ENCODE measurements at regions not wholly inside any gene's neighbourhood (a gene's known extent, or its start where the extent isn't known, plus 50 kb on each side); places are given as distances from the start of the nearest gene placed in this dataset.

DNA sequence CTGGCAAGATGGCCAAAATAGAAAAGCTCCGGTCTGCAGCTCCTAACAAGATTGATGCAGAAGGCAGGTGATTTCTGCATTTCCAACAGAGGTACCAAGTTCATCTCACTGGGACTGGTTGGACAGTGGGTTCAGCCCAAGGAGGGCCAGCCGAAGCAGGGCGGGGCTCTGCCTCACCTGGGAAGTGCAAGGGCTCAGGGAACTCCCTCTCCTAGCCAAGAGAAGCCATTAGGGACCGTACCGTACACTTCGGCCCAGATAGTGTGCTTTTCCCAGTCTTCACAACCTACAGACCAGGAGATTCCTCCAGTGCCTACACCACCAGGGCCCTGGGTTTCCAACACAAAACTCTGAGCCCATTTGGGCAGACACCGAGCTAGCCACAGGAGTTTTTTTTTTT lies 277.8 kb downstream of the SLCO4C1 start:
- TF ChIP-seq POLR2A (IDR thresholded peaks at IDR 0.05; ENCODE audit: low read depth, low read length): no peak
- no peak for TF ChIP-seq POLR2AphosphoS5 (IDR thresholded peaks at IDR 0.05; ENCODE audit: low read depth, low read length)
- TF ChIP-seq TAF1 (IDR thresholded peaks at IDR 0.05; ENCODE audit: low read depth, low read length): no peak
- TF ChIP-seq SPI1 (IDR thresholded peaks at IDR 0.05; ENCODE audit: low read depth, low read length): no peak
- no peak for TF ChIP-seq PAX5 (IDR thresholded peaks at IDR 0.05; ENCODE audit: insufficient read depth, low read length, severe bottlenecking)
